ENCODE measurements at regions not wholly inside any gene's neighbourhood (a gene's known extent, or its start where the extent isn't known, plus 50 kb on each side); places are given as distances from the start of the nearest gene placed in this dataset.
A peak's percentile ranks its signal among the peaks of the same experiment; 100 is the strongest.

DNA sequence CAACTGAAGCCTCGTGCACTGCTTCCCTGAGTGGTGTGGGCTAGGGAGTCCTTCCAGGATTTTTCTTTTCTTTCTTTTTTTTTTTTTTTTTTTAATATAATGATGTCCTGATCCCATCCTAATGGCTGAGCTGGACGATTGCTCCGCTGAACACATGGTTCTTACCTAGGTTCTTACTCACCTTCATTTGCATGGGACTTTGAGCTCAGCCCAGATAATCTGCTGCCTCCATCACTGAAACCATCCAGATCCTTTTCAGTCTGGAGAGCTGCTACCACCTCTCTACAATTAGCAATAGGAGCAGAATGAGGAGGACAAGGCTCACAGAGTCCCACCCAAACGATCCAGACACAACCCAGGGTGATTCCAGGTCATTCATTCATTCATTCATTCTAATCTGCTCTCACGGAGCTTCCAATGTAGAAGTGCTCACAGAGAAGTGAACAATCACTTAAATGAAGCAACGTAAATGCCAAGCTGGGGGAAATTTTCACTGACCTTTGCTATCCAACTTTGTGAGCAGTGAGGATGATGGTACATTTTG, 246.3 kb upstream of the RREB1 start:
- Histone ChIP-seq H2BK20ac (ENCODE audit: low read depth, low read length, poor library complexity, severe bottlenecking) (no peak overlapping the region), H3T11ph (ENCODE audit: low read length) (no peak overlapping the region), H3K23me2 (ENCODE audit: insufficient read length, low read depth, low read length, poor library complexity, severe bottlenecking) (no peaks in the 10 kb centered on the region), H4K91ac (ENCODE audit: insufficient read length, low read depth, low read length) (no peak overlapping the region), H3K9me3 (ENCODE audit: control insufficient read depth, low read depth, low read length) (no peaks in the 10 kb centered on the region), H3K14ac (ENCODE audit: insufficient read depth, low read length) (no peak overlapping the region), H2BK15ac (ENCODE audit: low read depth, low read length) (no peak overlapping the region), H3K4ac (ENCODE audit: low read depth, low read length) (no peak overlapping the region), H3K9ac (ENCODE audit: extremely low read depth, insufficient read length, low read length) (no peak overlapping the region), H3K18ac (ENCODE audit: insufficient read length, low read depth, low read length) (no peak overlapping the region), H4K5ac (ENCODE audit: insufficient read length, low read depth, low read length) (no peak overlapping the region), H3K4me1 (ENCODE audit: insufficient read depth, low read length) (peaks cover 6% of the 10 kb centered on the region; the same call in 1 of the 2 replicates), H2BK120ac (ENCODE audit: low read depth, low read length, poor library complexity, severe bottlenecking) (no peak overlapping the region), H3K79me1 (ENCODE audit: insufficient read depth, low read depth, low read length, poor library complexity, severe bottlenecking) (no peaks in the 10 kb centered on the region), H3K27ac (ENCODE audit: insufficient read length, low read depth, low read length) (no peak overlapping the region), H4K8ac (replicated peaks; ENCODE audit: insufficient read length, low read depth, low read length) (no peak overlapping the region), H3K4me2 (ENCODE audit: insufficient read depth, insufficient read length, low read length) (no peak overlapping the region), H3K79me2 (ENCODE audit: insufficient read depth, low read length) (no peaks in the 10 kb centered on the region), H2BK12ac (ENCODE audit: insufficient read length, low read depth, low read length) (no peak overlapping the region), H2BK5ac (ENCODE audit: insufficient read length, low read length) (no peak overlapping the region), H2AFZ (ENCODE audit: low read length) (no peak overlapping the region), H3K27me3 (ENCODE audit: insufficient read depth, low read length) (no peaks in the 10 kb centered on the region), H2AK5ac (ENCODE audit: insufficient read length, low read length) (no peak overlapping the region), H4K20me1 (ENCODE audit: control insufficient read depth, insufficient read depth, insufficient read length) (no peaks in the 10 kb centered on the region), H3K56ac (ENCODE audit: insufficient read length, low read depth, low read length) (no peak overlapping the region), H3K23ac (ENCODE audit: insufficient read length, low read depth, low read length) (no peak overlapping the region)
- TF ChIP-seq, protein P1, sequence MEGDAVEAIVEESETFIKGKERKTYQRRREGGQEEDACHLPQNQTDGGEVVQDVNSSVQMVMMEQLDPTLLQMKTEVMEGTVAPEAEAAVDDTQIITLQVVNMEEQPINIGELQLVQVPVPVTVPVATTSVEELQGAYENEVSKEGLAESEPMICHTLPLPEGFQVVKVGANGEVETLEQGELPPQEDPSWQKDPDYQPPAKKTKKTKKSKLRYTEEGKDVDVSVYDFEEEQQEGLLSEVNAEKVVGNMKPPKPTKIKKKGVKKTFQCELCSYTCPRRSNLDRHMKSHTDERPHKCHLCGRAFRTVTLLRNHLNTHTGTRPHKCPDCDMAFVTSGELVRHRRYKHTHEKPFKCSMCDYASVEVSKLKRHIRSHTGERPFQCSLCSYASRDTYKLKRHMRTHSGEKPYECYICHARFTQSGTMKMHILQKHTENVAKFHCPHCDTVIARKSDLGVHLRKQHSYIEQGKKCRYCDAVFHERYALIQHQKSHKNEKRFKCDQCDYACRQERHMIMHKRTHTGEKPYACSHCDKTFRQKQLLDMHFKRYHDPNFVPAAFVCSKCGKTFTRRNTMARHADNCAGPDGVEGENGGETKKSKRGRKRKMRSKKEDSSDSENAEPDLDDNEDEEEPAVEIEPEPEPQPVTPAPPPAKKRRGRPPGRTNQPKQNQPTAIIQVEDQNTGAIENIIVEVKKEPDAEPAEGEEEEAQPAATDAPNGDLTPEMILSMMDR (conservative IDR thresholded peaks at IDR 0.05): no peak
- H3K36me3 Mint-ChIP-seq (ENCODE audit: insufficient read depth in 1 of 3, low read depth in 3 of 3): no peaks in the 10 kb centered on the region
- peaks cover 0 to 5% of the 10 kb centered on the region in 2 experiments; a peak in 2 of 5 replicates for H3K9me3 Mint-ChIP-seq
- no peak for DNase-seq
- WGBS (ENCODE audit: extremely low coverage, insufficient read length, low lambda C conversion rate): no CpG with 5 or more reads among the region's 6 CpGs
- peaks cover 18 to 23% of the 10 kb centered on the region in 2 experiments for H3K4me1 Mint-ChIP-seq
- no peak overlapping the region for H3K4me3 Mint-ChIP-seq
- H3K27me3 Mint-ChIP-seq (ENCODE audit: low read depth): peaks cover under 1% of the 10 kb centered on the region; the same call in 1 of the 2 replicates
- peak overlapping the region in 1 of 3 experiments; percentile 36; a peak in 1 of 7 replicates for H3K27ac Mint-ChIP-seq
